ENCODE measurements at regions not wholly inside any gene's neighbourhood (a gene's known extent, or its start where the extent isn't known, plus 50 kb on each side); places are given as distances from the start of the nearest gene placed in this dataset.

GRCh38 chr1:56415258-56415657, 164.1 kb downstream of the PLPP3 start:
- no peak overlapping the region for H3K27ac ChIP-seq (ENCODE audit: low read depth, low read length)
- H3K36me3 ChIP-seq (ENCODE audit: control insufficient read depth, insufficient read depth, low read length) = no peaks in the 10 kb centered on the region
- H3K4me3 ChIP-seq (ENCODE audit: low read length) = no peak overlapping the region
- H3K27me3 ChIP-seq (ENCODE audit: control insufficient read depth, insufficient read depth, low read length) = no peaks in the 10 kb centered on the region
- no peaks in the 10 kb centered on the region for H3K4me1 ChIP-seq (ENCODE audit: control insufficient read depth, insufficient read depth, low read length)
- H3K9ac ChIP-seq (ENCODE audit: low read length) = no peak overlapping the region

GRCh38 chr1:56414728-56415224, 164.6 kb downstream of the PLPP3 start:
- Histone ChIP-seq H3K27ac (ENCODE audit: low read depth, low read length) (no peak overlapping the region), H3K9ac (ENCODE audit: low read length) (no peak overlapping the region)

GRCh38 chr1:56413671-56414199, 165.6 kb downstream of the PLPP3 start:
- Histone ChIP-seq H3K27me3 (ENCODE audit: control insufficient read depth, insufficient read depth, low read length) (no peaks in the 10 kb centered on the region), H3K9ac (ENCODE audit: low read length) (no peak overlapping the region), H3K36me3 (ENCODE audit: control insufficient read depth, insufficient read depth, low read length) (no peaks in the 10 kb centered on the region), H3K4me3 (ENCODE audit: low read length) (no peak overlapping the region), H3K27ac (ENCODE audit: low read depth, low read length) (no peak overlapping the region), H3K4me1 (ENCODE audit: control insufficient read depth, insufficient read depth, low read length) (no peaks in the 10 kb centered on the region)

More at GRCh38 chr1:56414728-56415224, 164.6 kb downstream of the PLPP3 start:
- H3K36me3 ChIP-seq (ENCODE audit: control insufficient read depth, insufficient read depth, low read length) = no peaks in the 10 kb centered on the region
- H3K27me3 ChIP-seq (ENCODE audit: control insufficient read depth, insufficient read depth, low read length) = no peaks in the 10 kb centered on the region
- no peaks in the 10 kb centered on the region for H3K4me1 ChIP-seq (ENCODE audit: control insufficient read depth, insufficient read depth, low read length)
- no peak overlapping the region for H3K4me3 ChIP-seq (ENCODE audit: low read length)

- H3K27ac ChIP-seq (ENCODE audit: low read depth, low read length) = no peak overlapping the region
Measured at GRCh38 chr1:56411484-56412180, 167.7 kb downstream of the PLPP3 start.

GRCh38 chr1:56411021-56411420, 168.3 kb downstream of the PLPP3 start:
- Histone ChIP-seq H3K27me3 (ENCODE audit: control insufficient read depth, insufficient read depth, low read length) (no peaks in the 10 kb centered on the region), H3K4me1 (ENCODE audit: control insufficient read depth, insufficient read depth, low read length) (no peaks in the 10 kb centered on the region), H3K9ac (ENCODE audit: low read length) (no peak overlapping the region), H3K4me3 (ENCODE audit: low read length) (no peak overlapping the region), H3K27ac (ENCODE audit: low read depth, low read length) (no peak overlapping the region), H3K36me3 (ENCODE audit: control insufficient read depth, insufficient read depth, low read length) (no peaks in the 10 kb centered on the region)

More at GRCh38 chr1:56411484-56412180, 167.7 kb downstream of the PLPP3 start:
- no peak overlapping the region for H3K9ac ChIP-seq (ENCODE audit: low read length)
- H3K4me1 ChIP-seq (ENCODE audit: control insufficient read depth, insufficient read depth, low read length) = no peaks in the 10 kb centered on the region
- H3K36me3 ChIP-seq (ENCODE audit: control insufficient read depth, insufficient read depth, low read length) = no peaks in the 10 kb centered on the region
- H3K4me3 ChIP-seq (ENCODE audit: low read length) = no peak overlapping the region
- H3K27me3 ChIP-seq (ENCODE audit: control insufficient read depth, insufficient read depth, low read length) = no peaks in the 10 kb centered on the region

GRCh38 chr1:56410405-56410804, 169.0 kb downstream of the PLPP3 start:
- no peak overlapping the region for H3K27ac ChIP-seq (ENCODE audit: low read depth, low read length)

GRCh38 chr1:56409112-56409691, 170.2 kb downstream of the PLPP3 start:
- no peak overlapping the region for H3K4me3 ChIP-seq (ENCODE audit: low read length)
- H3K27ac ChIP-seq (ENCODE audit: low read depth, low read length) = no peak overlapping the region
- H3K27me3 ChIP-seq (ENCODE audit: control insufficient read depth, insufficient read depth, low read length) = no peaks in the 10 kb centered on the region
- no peak overlapping the region for H3K9ac ChIP-seq (ENCODE audit: low read length)
- no peaks in the 10 kb centered on the region for H3K36me3 ChIP-seq (ENCODE audit: control insufficient read depth, insufficient read depth, low read length)
- no peaks in the 10 kb centered on the region for H3K4me1 ChIP-seq (ENCODE audit: control insufficient read depth, insufficient read depth, low read length)

More at GRCh38 chr1:56410405-56410804, 169.0 kb downstream of the PLPP3 start:
- H3K27me3 ChIP-seq (ENCODE audit: control insufficient read depth, insufficient read depth, low read length) = no peaks in the 10 kb centered on the region
- no peaks in the 10 kb centered on the region for H3K4me1 ChIP-seq (ENCODE audit: control insufficient read depth, insufficient read depth, low read length)
- H3K4me3 ChIP-seq (ENCODE audit: low read length) = no peak overlapping the region
- H3K9ac ChIP-seq (ENCODE audit: low read length) = no peak overlapping the region
- H3K36me3 ChIP-seq (ENCODE audit: control insufficient read depth, insufficient read depth, low read length) = no peaks in the 10 kb centered on the region

GRCh38 chr1:56406821-56407220, 172.5 kb downstream of the PLPP3 start:
- H3K27me3 ChIP-seq (ENCODE audit: control insufficient read depth, insufficient read depth, low read length) = no peaks in the 10 kb centered on the region

GRCh38 chr1:56404561-56405030, 174.8 kb downstream of the PLPP3 start:
- no peak overlapping the region for H3K9ac ChIP-seq (ENCODE audit: low read length)
- H3K4me1 ChIP-seq (ENCODE audit: control insufficient read depth, insufficient read depth, low read length) = no peaks in the 10 kb centered on the region
- no peak overlapping the region for H3K27ac ChIP-seq (ENCODE audit: low read depth, low read length)
- no peaks in the 10 kb centered on the region for H3K36me3 ChIP-seq (ENCODE audit: control insufficient read depth, insufficient read depth, low read length)
- H3K27me3 ChIP-seq (ENCODE audit: control insufficient read depth, insufficient read depth, low read length) = no peaks in the 10 kb centered on the region
- H3K4me3 ChIP-seq (ENCODE audit: low read length) = no peak overlapping the region

More at GRCh38 chr1:56406821-56407220, 172.5 kb downstream of the PLPP3 start:
- Histone ChIP-seq H3K27ac (ENCODE audit: low read depth, low read length) (no peak overlapping the region), H3K4me3 (ENCODE audit: low read length) (no peak overlapping the region), H3K4me1 (ENCODE audit: control insufficient read depth, insufficient read depth, low read length) (no peaks in the 10 kb centered on the region), H3K36me3 (ENCODE audit: control insufficient read depth, insufficient read depth, low read length) (no peaks in the 10 kb centered on the region), H3K9ac (ENCODE audit: low read length) (no peak overlapping the region)

GRCh38 chr1:56404066-56404465, 175.3 kb downstream of the PLPP3 start:
- H3K4me1 ChIP-seq (ENCODE audit: control insufficient read depth, insufficient read depth, low read length) = no peaks in the 10 kb centered on the region
- no peak overlapping the region for H3K9ac ChIP-seq (ENCODE audit: low read length)
- H3K27me3 ChIP-seq (ENCODE audit: control insufficient read depth, insufficient read depth, low read length) = no peaks in the 10 kb centered on the region
- no peaks in the 10 kb centered on the region for H3K36me3 ChIP-seq (ENCODE audit: control insufficient read depth, insufficient read depth, low read length)
- no peak overlapping the region for H3K4me3 ChIP-seq (ENCODE audit: low read length)
- no peak overlapping the region for H3K27ac ChIP-seq (ENCODE audit: low read depth, low read length)

GRCh38 chr1:56403321-56403720, 176.0 kb downstream of the PLPP3 start:
- no peaks in the 10 kb centered on the region for H3K27me3 ChIP-seq (ENCODE audit: control insufficient read depth, insufficient read depth, low read length)
- H3K4me1 ChIP-seq (ENCODE audit: control insufficient read depth, insufficient read depth, low read length) = no peaks in the 10 kb centered on the region
- H3K9ac ChIP-seq (ENCODE audit: low read length) = no peak overlapping the region
- H3K27ac ChIP-seq (ENCODE audit: low read depth, low read length) = no peak overlapping the region
- no peaks in the 10 kb centered on the region for H3K36me3 ChIP-seq (ENCODE audit: control insufficient read depth, insufficient read depth, low read length)
- H3K4me3 ChIP-seq (ENCODE audit: low read length) = no peak overlapping the region

GRCh38 chr1:56401191-56401590, 178.2 kb downstream of the PLPP3 start:
- Histone ChIP-seq H3K9ac (ENCODE audit: low read length) (no peak overlapping the region), H3K36me3 (ENCODE audit: control insufficient read depth, insufficient read depth, low read length) (no peaks in the 10 kb centered on the region), H3K4me1 (ENCODE audit: control insufficient read depth, insufficient read depth, low read length) (no peaks in the 10 kb centered on the region), H3K4me3 (ENCODE audit: low read length) (no peak overlapping the region), H3K27me3 (ENCODE audit: control insufficient read depth, insufficient read depth, low read length) (no peaks in the 10 kb centered on the region), H3K27ac (ENCODE audit: low read depth, low read length) (no peak overlapping the region)

All from rectal smooth muscle tissue (tissue), 1 donor.